GM19043 (cell line): ENCODE measurements at regions not wholly inside any gene's neighbourhood (a gene's known extent, or its start where the extent isn't known, plus 50 kb on each side); places are given as distances from the start of the nearest gene placed in this dataset.
A peak's percentile ranks its signal among the peaks of the same experiment; 100 is the strongest.
"Not testable (repeated sequence)": the region's sequence is repeated elsewhere in the genome, so short reads cannot be mapped to it uniquely, and the experiment has no call there.

Experiments
- ATAC-seq: cut with Tn5 transposase; IDR thresholded peaks from one replicate; pipeline ENCODE4 v1.9.1; 2021; ENCODE audit warnings: low read depth; ENCODE audit not compliant: unreplicated experiment

- no peak for ATAC-seq
These were observed 851.0 kb downstream of the TMEM121 start for GRCh38 chr14:106377432-106377831.

GRCh38 chr14:106378191-106378590 lies 851.8 kb downstream of the TMEM121 start:
- no peak for ATAC-seq

- ATAC-seq: no peak
These were observed 854.4 kb downstream of the TMEM121 start for GRCh38 chr14:106380740-106381139.

GRCh38 chr14:106389186-106389585 lies 862.8 kb downstream of the TMEM121 start:
- ATAC-seq: not testable (repeated sequence)

DNA sequence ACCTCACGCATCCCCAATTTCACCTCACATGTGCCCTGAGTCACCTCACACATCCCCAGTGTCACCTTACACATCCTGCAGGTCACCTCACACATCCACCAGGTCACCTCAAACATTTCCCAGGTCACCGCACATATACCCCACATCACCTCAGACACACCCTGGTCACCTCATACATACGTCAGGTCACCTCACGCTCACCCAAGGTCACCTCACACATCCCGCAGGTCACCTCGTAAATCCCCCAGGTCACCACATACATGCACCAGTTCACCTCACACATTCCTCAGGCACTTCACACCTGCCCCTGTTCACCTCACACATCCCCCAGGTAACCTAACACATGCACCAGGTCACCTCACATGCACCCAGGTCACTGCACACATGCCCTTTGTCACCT lies 864.0 kb downstream of the TMEM121 start:
- no peak for ATAC-seq

DNA sequence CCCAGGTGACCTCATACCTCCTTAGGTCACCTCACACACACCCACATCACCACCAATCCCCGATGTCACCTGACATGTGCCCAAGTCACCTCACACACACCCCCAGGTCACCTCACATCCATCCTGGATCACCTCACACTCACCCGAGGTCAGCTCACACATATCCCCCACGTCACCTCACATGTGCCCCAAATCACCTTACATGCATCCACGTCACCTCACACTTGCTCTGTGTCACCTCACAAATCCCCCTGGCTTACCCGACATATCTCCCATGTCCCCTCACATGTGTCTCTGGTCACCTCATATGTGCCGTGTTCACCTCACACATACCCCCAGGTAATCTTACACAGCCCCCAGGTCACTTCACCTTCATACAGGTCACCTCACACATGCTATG lies 864.6 kb downstream of the TMEM121 start:
- ATAC-seq: no peak

- ATAC-seq: no peak
These were observed 867.4 kb downstream of the TMEM121 start for GRCh38 chr14:106393742-106394141.

DNA sequence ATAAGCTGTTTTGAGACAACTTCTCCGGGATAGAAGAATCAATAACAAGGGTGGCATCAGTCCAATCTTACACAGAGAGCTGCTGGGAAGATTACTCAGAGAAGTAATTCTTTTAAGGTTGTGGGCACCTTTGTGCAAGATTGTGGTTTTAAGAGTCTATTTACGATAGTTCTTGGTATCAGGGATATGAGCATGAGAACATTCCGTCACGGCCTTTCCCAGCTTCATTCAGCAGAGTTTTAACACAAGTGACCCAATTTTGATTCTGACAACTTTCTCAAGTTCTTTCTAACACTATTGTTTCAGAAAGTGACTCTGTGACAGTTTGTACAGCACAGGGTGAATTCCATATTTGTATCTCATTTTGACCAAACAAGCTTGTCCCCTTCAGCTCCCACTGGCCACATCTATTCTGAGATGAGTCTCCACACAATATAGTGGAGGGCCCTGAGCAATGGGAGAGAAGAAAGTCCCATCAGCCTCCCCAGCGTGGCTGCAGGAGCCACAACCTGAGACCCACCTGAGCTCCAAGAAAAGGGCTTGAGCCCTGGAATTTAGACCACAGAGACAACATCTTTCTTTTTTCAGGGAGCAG lies 869.2 kb downstream of the TMEM121 start:
- no peak for ATAC-seq

DNA sequence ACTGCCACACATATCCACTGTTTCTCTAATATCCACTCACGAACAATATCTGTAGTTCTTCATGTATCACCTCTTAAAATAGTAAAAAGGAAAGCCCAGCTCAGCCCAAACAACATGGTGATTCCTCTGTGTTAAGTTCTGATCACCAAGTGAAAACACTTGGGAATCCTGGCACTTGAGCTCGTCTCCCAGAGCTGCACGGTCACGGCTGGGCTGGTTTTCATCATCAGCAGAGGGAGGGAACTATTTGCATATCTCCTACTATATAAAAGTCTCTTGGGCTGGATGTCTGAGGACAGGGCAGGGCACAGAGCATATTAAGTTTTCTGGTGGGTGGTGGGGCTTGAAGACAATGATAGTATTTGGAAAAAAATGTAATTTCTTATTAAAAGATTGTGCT lies 870.6 kb downstream of the TMEM121 start:
- ATAC-seq: no peak

GRCh38 chr14:106398931-106399331 lies 872.5 kb downstream of the TMEM121 start:
- not testable (repeated sequence) for ATAC-seq

GRCh38 chr14:106401316-106401715 lies 874.9 kb downstream of the TMEM121 start:
- ATAC-seq: not testable (repeated sequence)

DNA sequence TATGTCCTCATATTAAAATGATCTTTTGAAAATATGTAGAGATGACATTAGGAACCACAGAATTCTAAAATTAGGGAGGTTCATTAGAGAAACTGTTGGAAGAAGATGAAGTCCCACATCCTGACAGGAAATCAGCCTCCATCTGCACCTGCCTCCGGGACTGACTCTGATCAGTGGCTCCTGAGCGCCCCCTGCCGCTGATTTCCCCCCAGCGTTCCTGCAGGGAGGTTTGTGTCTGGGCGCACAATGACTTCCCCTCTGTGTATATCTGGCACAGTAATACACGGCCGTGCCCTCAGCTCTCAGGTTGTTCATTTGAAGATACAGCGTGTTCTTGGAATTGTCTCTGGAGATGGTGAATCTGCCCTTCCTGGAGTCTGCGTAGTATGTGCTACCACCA lies 883.8 kb downstream of the TMEM121 start:
- not testable (repeated sequence) for ATAC-seq

DNA sequence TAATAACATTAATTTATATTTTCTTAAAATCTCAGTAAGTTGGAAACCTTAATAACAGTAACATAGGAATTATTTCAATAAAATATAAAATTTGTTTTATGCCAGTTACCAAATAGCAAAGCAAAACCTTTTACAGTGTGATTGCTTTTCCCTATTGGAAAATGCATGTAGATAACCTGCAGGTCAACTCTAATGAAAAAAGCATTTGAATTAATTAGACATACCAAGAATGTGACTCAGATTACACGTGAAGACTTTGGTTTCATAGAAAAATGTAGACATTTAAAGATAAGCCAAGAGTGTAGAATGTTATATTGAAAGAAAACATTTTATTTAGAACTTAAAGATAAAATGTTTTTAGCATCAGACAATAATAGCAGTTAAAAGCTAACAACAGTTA lies 888.1 kb downstream of the TMEM121 start:
- ATAC-seq: no peak

DNA sequence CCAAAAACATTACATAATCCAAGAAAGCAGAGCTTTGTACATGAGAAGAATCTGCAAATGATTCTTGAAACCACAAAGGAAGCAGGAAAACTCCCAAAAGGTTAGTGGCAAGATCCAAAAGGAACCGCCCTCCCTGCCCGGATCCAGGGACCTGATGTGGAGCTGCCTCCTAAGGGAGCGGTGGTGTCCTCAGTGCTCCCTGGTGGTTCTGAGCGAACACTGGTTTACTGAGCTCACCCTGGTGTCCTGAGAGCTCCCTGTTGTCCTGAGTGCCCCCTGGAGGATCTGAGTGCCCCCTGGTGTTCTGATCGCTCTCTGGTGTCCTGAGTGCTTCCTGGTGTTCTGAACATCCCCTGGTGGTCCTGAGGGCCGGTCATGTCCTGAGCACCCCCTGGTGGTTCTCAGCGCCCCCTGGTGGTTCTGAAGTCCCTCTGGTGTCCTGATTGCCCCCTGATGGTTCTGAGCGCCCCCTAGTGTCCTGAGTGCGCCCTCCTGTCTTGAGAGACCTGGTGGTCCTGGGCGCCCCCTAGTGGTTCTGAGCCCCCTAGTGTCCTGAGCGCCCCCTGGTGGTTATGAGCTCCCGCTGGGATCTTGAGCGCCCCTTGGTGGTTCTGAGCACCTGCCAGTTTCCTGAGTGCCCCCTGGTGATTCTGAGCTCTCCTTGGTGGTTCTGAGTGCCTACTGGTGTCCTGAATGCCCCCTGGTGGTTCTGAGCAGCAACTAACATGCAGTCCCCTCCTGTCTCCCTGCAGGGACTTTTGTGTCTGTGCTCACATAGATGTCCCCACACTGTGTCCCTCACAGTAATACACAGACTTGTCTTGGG lies 891.1 kb downstream of the TMEM121 start:
- ATAC-seq: peak; percentile 74

- no peak for ATAC-seq
These were observed 893.1 kb downstream of the TMEM121 start for GRCh38 chr14:106419376-106419965.

DNA sequence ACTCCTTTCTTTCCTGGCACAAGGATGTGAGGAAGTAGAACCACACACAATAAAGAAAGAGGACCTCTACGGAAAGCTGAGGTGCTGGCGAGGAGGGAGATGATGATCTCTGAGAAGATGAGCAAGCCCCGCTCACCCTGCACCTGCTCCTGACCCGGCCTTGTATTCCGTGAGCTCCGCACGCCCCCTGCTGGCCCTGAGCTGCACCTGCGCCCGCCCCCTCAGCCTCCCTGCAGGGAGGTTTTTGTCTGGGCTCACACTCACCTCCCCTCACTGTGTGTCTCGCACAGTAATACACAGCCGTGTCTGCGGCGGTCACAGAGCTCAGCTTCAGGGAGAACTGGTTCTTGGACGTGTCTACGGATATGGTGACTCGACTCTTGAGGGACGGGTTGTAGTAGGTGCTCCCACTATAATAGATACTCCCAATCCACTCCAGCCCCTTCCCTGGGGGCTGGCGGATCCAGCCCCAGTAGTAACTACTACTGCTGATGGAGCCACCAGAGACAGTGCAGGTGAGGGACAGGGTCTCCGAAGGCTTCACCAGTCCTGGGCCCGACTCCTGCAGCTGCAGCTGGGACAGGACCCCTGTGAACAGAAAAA lies 895.1 kb downstream of the TMEM121 start:
- ATAC-seq: not testable (repeated sequence)

DNA sequence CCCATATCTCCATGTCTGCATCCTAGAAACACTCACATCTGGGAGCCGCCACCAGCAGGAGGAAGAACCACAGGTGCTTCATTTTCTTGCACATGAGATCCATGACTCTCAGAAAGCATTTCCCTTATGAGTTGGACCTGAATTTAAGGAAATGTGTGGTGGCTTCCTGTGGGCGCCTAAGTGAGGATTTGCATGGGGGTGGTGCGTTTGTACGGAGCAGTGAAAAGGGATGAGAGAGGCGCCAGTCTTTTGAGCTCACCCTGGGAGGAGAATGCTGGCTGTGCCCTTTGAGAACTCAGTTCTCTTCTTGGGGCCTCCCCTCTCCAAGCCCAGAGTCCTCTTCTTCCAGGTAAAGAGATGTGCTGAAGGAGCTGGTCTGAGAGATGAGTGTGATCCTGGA lies 895.7 kb downstream of the TMEM121 start:
- no peak for ATAC-seq

GRCh38 chr14:106425150-106425549 lies 898.8 kb downstream of the TMEM121 start:
- not testable (repeated sequence) for ATAC-seq

GRCh38 chr14:106436310-106436905 lies 910.0 kb downstream of the TMEM121 start:
- ATAC-seq: no peak

GRCh38 chr14:106442857-106443256 lies 916.5 kb downstream of the TMEM121 start:
- ATAC-seq: no peak

DNA sequence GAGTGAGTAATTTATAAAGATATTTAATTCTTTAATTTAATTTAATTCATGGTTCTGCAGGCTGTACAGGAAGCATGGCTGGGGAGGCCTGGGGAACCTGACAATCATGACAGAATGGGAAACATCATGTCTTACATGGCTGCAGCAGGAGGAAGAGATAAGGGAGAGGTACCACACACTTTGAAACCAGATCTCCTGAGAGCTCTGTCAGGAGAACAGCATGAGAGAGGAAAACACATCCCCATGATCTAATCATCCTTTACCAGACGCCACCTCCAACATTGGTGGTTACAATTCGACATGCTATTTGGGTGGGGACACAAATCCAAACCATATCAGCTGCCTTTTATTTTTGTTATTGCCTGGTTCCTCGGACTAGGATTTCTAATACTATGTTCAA lies 928.6 kb downstream of the TMEM121 start:
- ATAC-seq: no peak
